C4-2B (cell line): ENCODE measurements at regions not wholly inside any gene's neighbourhood (a gene's known extent, or its start where the extent isn't known, plus 50 kb on each side); places are given as distances from the start of the nearest gene placed in this dataset.

ENCODE experiments used
- CTCF ChIP-seq: fragments of 450-650 bp; conservative IDR thresholded peaks from 2 replicates; pipeline ENCODE4 v1.5.1; 2017; ENCODE audit warnings: mild to moderate bottlenecking
- ZFX ChIP-seq: fragments of 450-650 bp; IDR thresholded peaks from 2 replicates; pipeline ENCODE4 v1.6.1; 2017

GRCh38 chrX:1126738-1127137 is 85.7 kb downstream of the CRLF2 start:
- TF ChIP-seq CTCF (no peak), ZFX (no peak)
